Duodenal mucosa (tissue), 2 donors: ENCODE measurements at regions not wholly inside any gene's neighbourhood (a gene's known extent, or its start where the extent isn't known, plus 50 kb on each side); places are given as distances from the start of the nearest gene placed in this dataset.
"Not testable (repeated sequence)": the region's sequence is repeated elsewhere in the genome, so short reads cannot be mapped to it uniquely, and the experiment has no call there.

Source experiments
- H3K27ac ChIP-seq: one replicate; pipeline ENCODE4 v1.7.0; 2013; ENCODE audit warnings: low read depth, low read length
- H3K27me3 ChIP-seq, 2 donors: one replicate each; pipeline ENCODE4 v1.7.0; 2013; ENCODE audit warnings: low read length in 2 of 2, control low read depth in 1 of 2; ENCODE audit not compliant: insufficient read depth in 2 of 2, control insufficient read depth in 1 of 2
- H3K36me3 ChIP-seq, 2 donors: one replicate each; pipeline ENCODE4 v1.7.0; 2013; ENCODE audit warnings: low read length in 2 of 2, control low read depth in 1 of 2; ENCODE audit not compliant: insufficient read depth in 2 of 2, control insufficient read depth in 1 of 2
- H3K4me1 ChIP-seq, 2 donors: one replicate each; pipeline ENCODE4 v1.7.0; 2013; ENCODE audit warnings: low read length in 2 of 2, control low read depth in 1 of 2; ENCODE audit not compliant: insufficient read depth in 2 of 2, control insufficient read depth in 1 of 2
- H3K4me3 ChIP-seq, 2 donors: one replicate each; pipeline ENCODE4 v1.7.0; 2013; ENCODE audit warnings: low read length in 2 of 2, low read depth in 1 of 2
- H3K9ac ChIP-seq, 2 donors: one replicate each; pipeline ENCODE4 v1.7.0; 2013; ENCODE audit warnings: low read length in 2 of 2, low read depth in 1 of 2
- H3K9me3 ChIP-seq, 2 donors: one replicate each; pipeline ENCODE4 v1.7.0; 2013; ENCODE audit warnings: low read length in 2 of 2, control low read depth in 1 of 2; ENCODE audit not compliant: control insufficient read depth in 1 of 2

- no peaks in the 10 kb centered on the region for H3K27me3 ChIP-seq
- no peak overlapping the region for H3K4me3 ChIP-seq
- H3K4me1 ChIP-seq = no peaks in the 10 kb centered on the region
- no peak overlapping the region for H3K27ac ChIP-seq
- no peak overlapping the region for H3K9ac ChIP-seq
- no peaks in the 10 kb centered on the region for H3K36me3 ChIP-seq
- no peaks in the 10 kb centered on the region for H3K9me3 ChIP-seq
Observed at GRCh38 chr21:18549214-18549905, 145.8 kb upstream of the TMPRSS15 start.

GRCh38 chr21:18550361-18550760 is 146.8 kb upstream of the TMPRSS15 start:
- Histone ChIP-seq H3K9ac (no peak overlapping the region), H3K36me3 (no peaks in the 10 kb centered on the region), H3K27ac (no peak overlapping the region), H3K4me1 (no peaks in the 10 kb centered on the region), H3K9me3 (no peaks in the 10 kb centered on the region), H3K4me3 (no peak overlapping the region), H3K27me3 (no peaks in the 10 kb centered on the region)

GRCh38 chr21:18553786-18554185 is 150.2 kb upstream of the TMPRSS15 start:
- no peaks in the 10 kb centered on the region for H3K9me3 ChIP-seq
- H3K9ac ChIP-seq = no peak overlapping the region
- H3K36me3 ChIP-seq = no peaks in the 10 kb centered on the region
- no peaks in the 10 kb centered on the region for H3K27me3 ChIP-seq
- no peak overlapping the region for H3K27ac ChIP-seq
- H3K4me3 ChIP-seq = no peak overlapping the region
- no peaks in the 10 kb centered on the region for H3K4me1 ChIP-seq

- not testable (repeated sequence) for H3K4me3 ChIP-seq, H3K4me1 ChIP-seq, H3K27ac ChIP-seq, H3K27me3 ChIP-seq, H3K9ac ChIP-seq, H3K9me3 ChIP-seq, H3K36me3 ChIP-seq
Observed at GRCh38 chr21:18567770-18568169, 164.2 kb upstream of the TMPRSS15 start.

- H3K9me3 ChIP-seq = no peaks in the 10 kb centered on the region
- no peaks in the 10 kb centered on the region for H3K4me1 ChIP-seq
- no peaks in the 10 kb centered on the region for H3K36me3 ChIP-seq
- H3K9ac ChIP-seq = no peak overlapping the region
- no peak overlapping the region for H3K27ac ChIP-seq
- H3K4me3 ChIP-seq = no peak overlapping the region
- H3K27me3 ChIP-seq = no peaks in the 10 kb centered on the region
Observed at GRCh38 chr21:18588001-18588662, 184.5 kb upstream of the TMPRSS15 start.

- Histone ChIP-seq H3K4me1 (peaks cover 5 to 8% of the 10 kb centered on the region in 2 donors), H3K27ac (no peak overlapping the region), H3K9me3 (no peaks in the 10 kb centered on the region), H3K9ac (no peak overlapping the region), H3K27me3 (no peaks in the 10 kb centered on the region), H3K36me3 (no peaks in the 10 kb centered on the region), H3K4me3 (no peak overlapping the region)
Observed at GRCh38 chr21:18601146-18601545, 197.6 kb upstream of the TMPRSS15 start.

- Histone ChIP-seq H3K9me3 (no peaks in the 10 kb centered on the region), H3K27me3 (no peaks in the 10 kb centered on the region), H3K4me3 (no peak overlapping the region), H3K27ac (no peak overlapping the region), H3K4me1 (peaks cover 5 to 8% of the 10 kb centered on the region in 2 donors), H3K9ac (no peak overlapping the region), H3K36me3 (no peaks in the 10 kb centered on the region)
Observed at GRCh38 chr21:18602711-18603110, 199.1 kb upstream of the TMPRSS15 start.

- Histone ChIP-seq H3K36me3 (no peaks in the 10 kb centered on the region), H3K4me1 (peaks cover 5 to 8% of the 10 kb centered on the region in 2 donors), H3K27ac (no peak overlapping the region), H3K27me3 (no peaks in the 10 kb centered on the region), H3K9ac (no peak overlapping the region), H3K9me3 (no peaks in the 10 kb centered on the region), H3K4me3 (no peak overlapping the region)
Observed at GRCh38 chr21:18603261-18603660, 199.7 kb upstream of the TMPRSS15 start.

GRCh38 chr21:18603980-18604379 is 200.4 kb upstream of the TMPRSS15 start:
- Histone ChIP-seq H3K4me3 (no peak overlapping the region), H3K9me3 (no peaks in the 10 kb centered on the region), H3K27ac (no peak overlapping the region), H3K27me3 (no peaks in the 10 kb centered on the region), H3K36me3 (no peaks in the 10 kb centered on the region), H3K4me1 (peaks cover 5 to 8% of the 10 kb centered on the region in 2 donors), H3K9ac (no peak overlapping the region)

GRCh38 chr21:18608226-18608625 is 204.6 kb upstream of the TMPRSS15 start:
- no peak overlapping the region for H3K27ac ChIP-seq
- no peak overlapping the region for H3K9ac ChIP-seq
- H3K4me3 ChIP-seq = no peak overlapping the region
- H3K27me3 ChIP-seq = no peaks in the 10 kb centered on the region
- H3K36me3 ChIP-seq = no peaks in the 10 kb centered on the region
- H3K9me3 ChIP-seq = no peaks in the 10 kb centered on the region
- peaks cover 2 to 6% of the 10 kb centered on the region in 2 donors for H3K4me1 ChIP-seq
